ENCODE measurements at regions not wholly inside any gene's neighbourhood (a gene's known extent, or its start where the extent isn't known, plus 50 kb on each side); places are given as distances from the start of the nearest gene placed in this dataset.

DNA sequence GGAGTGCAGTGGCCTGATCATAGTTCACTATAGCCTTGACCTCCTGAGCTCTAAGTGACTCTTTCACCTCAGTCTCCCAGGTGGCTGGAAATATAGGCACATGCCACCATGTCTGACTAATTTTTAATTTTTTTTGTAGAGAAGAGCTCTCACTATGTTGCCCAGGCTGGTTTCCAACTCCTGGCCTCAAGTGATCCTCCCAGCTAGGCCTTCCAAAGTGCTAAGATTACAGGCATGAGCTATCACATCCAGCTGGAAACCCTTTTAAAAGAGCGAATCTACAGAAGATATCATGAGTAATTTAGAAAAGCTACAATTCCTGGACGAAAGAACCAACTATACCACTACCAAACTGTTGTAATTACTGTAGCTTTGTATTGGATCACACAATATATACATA is 394.4 kb upstream of the AUTS2 start:
- H3K36me3 ChIP-seq (replicated peaks; ENCODE audit: insufficient read depth, low read length) = no peaks in the 10 kb centered on the region
- 0 out of 2 replicates have a peak, but pooled peaks cover 6% of the 10 kb centered on the region for H3K4me1 ChIP-seq (ENCODE audit: low read length)
- TF ChIP-seq EZH2phosphoT487 (IDR thresholded peaks at IDR 0.05; ENCODE audit: low read length) (no peak), EZH2 (optimal IDR thresholded peaks at IDR 0.05; ENCODE audit: low read depth, low read length) (no peak)
- TF ChIP-seq, protein P1, sequence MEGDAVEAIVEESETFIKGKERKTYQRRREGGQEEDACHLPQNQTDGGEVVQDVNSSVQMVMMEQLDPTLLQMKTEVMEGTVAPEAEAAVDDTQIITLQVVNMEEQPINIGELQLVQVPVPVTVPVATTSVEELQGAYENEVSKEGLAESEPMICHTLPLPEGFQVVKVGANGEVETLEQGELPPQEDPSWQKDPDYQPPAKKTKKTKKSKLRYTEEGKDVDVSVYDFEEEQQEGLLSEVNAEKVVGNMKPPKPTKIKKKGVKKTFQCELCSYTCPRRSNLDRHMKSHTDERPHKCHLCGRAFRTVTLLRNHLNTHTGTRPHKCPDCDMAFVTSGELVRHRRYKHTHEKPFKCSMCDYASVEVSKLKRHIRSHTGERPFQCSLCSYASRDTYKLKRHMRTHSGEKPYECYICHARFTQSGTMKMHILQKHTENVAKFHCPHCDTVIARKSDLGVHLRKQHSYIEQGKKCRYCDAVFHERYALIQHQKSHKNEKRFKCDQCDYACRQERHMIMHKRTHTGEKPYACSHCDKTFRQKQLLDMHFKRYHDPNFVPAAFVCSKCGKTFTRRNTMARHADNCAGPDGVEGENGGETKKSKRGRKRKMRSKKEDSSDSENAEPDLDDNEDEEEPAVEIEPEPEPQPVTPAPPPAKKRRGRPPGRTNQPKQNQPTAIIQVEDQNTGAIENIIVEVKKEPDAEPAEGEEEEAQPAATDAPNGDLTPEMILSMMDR (IDR thresholded peaks at IDR 0.05; ENCODE audit: low read length) = no peak
- no peak overlapping the region for H2AFZ ChIP-seq (ENCODE audit: low read length)
- no peaks in the 10 kb centered on the region for H3K79me2 ChIP-seq (ENCODE audit: low read length)
- 0 out of 2 replicates have a peak, but pooled peaks cover 2% of the 10 kb centered on the region for H3F3A ChIP-seq (ENCODE audit: insufficient read depth, low read length)
- no peak overlapping the region for H3K9ac ChIP-seq (ENCODE audit: low read length)
- no peaks in the 10 kb centered on the region for H3K27me3 ChIP-seq (replicated peaks; ENCODE audit: insufficient read depth, low read length)
- no peak overlapping the region for H3K27ac ChIP-seq (ENCODE audit: low read length)
- no peak overlapping the region for H3K4me2 ChIP-seq (ENCODE audit: low read depth, low read length)
- no peak overlapping the region for H3K4me3 ChIP-seq (ENCODE audit: low read length)
- no peaks in the 10 kb centered on the region for H4K20me1 ChIP-seq (ENCODE audit: insufficient read depth, low read length)
- H3K9me3 ChIP-seq (replicated peaks; ENCODE audit: insufficient read depth, low read length) = no peaks in the 10 kb centered on the region
- no peaks in the 10 kb centered on the region for H3K9me2 ChIP-seq (replicated peaks; ENCODE audit: insufficient read depth, low read length)
- no peak for DNase-seq

DNA sequence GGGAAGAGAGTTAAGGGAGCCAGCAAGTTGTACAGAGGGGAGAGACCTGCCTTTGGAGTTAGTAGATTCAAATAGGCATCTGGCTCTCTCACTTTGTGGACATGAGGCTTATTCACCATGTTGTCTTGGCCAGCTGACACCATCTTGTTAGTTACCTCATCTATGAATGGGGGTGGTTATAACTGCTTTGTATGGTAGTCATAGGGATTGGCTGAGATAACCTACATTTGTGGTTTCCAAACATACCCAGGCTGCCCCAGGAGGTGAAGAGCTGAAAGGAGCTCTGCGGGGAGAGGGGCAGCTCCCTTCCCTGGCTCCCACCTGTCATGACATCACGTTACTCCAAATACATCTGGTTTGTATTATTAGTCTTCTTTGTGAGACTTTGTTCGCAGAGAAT is 393.3 kb upstream of the AUTS2 start:
- Histone ChIP-seq H3K27ac (ENCODE audit: low read length) (no peak overlapping the region), H3K79me2 (ENCODE audit: low read length) (no peaks in the 10 kb centered on the region), H3K27me3 (replicated peaks; ENCODE audit: insufficient read depth, low read length) (no peaks in the 10 kb centered on the region), H3K4me2 (ENCODE audit: low read depth, low read length) (no peak overlapping the region), H3K36me3 (replicated peaks; ENCODE audit: insufficient read depth, low read length) (no peaks in the 10 kb centered on the region), H3F3A (ENCODE audit: insufficient read depth, low read length) (0 out of 2 replicates have a peak, but pooled peaks cover 2% of the 10 kb centered on the region), H3K9me3 (replicated peaks; ENCODE audit: insufficient read depth, low read length) (no peaks in the 10 kb centered on the region), H3K4me3 (ENCODE audit: low read length) (no peak overlapping the region), H3K9me2 (replicated peaks; ENCODE audit: insufficient read depth, low read length) (no peaks in the 10 kb centered on the region), H3K4me1 (ENCODE audit: low read length) (peaks cover 10% of the 10 kb centered on the region; the same call in 1 of the 2 replicates), H4K20me1 (ENCODE audit: insufficient read depth, low read length) (no peaks in the 10 kb centered on the region), H2AFZ (ENCODE audit: low read length) (no peak overlapping the region), H3K9ac (ENCODE audit: low read length) (no peak overlapping the region)
- no peak for DNase-seq
- TF ChIP-seq, protein P1 (IDR thresholded peaks at IDR 0.05; ENCODE audit: low read length) = no peak
- TF ChIP-seq EZH2phosphoT487 (IDR thresholded peaks at IDR 0.05; ENCODE audit: low read length) (no peak), EZH2 (optimal IDR thresholded peaks at IDR 0.05; ENCODE audit: low read depth, low read length) (no peak)

DNA sequence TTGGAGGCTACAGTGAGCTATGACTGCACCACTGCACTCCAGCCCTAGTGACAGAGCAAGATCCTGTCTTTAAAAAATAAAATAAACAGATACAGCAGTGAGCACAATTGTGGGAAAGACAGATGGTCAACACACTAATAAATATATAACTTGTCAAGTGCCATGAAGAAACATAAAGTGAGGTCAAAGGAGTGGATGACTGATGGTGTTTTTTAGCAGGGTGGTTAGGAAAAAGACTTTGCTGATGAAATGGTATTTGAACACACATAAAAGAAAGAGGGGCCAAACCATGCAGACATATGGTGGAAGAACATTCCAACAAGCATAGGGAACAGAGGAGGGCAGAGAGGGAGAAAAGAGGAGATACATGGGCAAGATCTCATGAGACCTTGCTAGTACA is 392.7 kb upstream of the AUTS2 start:
- 0 out of 2 replicates have a peak, but pooled peaks cover 2% of the 10 kb centered on the region for H3F3A ChIP-seq (ENCODE audit: insufficient read depth, low read length)
- no peaks in the 10 kb centered on the region for H3K9me2 ChIP-seq (replicated peaks; ENCODE audit: insufficient read depth, low read length)
- no peaks in the 10 kb centered on the region for H4K20me1 ChIP-seq (ENCODE audit: insufficient read depth, low read length)
- H3K4me3 ChIP-seq (ENCODE audit: low read length) = no peak overlapping the region
- H3K27me3 ChIP-seq (replicated peaks; ENCODE audit: insufficient read depth, low read length) = no peaks in the 10 kb centered on the region
- H3K9me3 ChIP-seq (replicated peaks; ENCODE audit: insufficient read depth, low read length) = no peaks in the 10 kb centered on the region
- H2AFZ ChIP-seq (ENCODE audit: low read length) = no peak overlapping the region
- H3K4me1 ChIP-seq (ENCODE audit: low read length) = peaks cover 10% of the 10 kb centered on the region; the same call in 1 of the 2 replicates
- DNase-seq = no peak
- no peak overlapping the region for H3K27ac ChIP-seq (ENCODE audit: low read length)
- no peak overlapping the region for H3K4me2 ChIP-seq (ENCODE audit: low read depth, low read length)
- H3K79me2 ChIP-seq (ENCODE audit: low read length) = no peaks in the 10 kb centered on the region
- H3K9ac ChIP-seq (ENCODE audit: low read length) = no peak overlapping the region
- H3K36me3 ChIP-seq (replicated peaks; ENCODE audit: insufficient read depth, low read length) = no peaks in the 10 kb centered on the region
- no peak for TF ChIP-seq EZH2 (optimal IDR thresholded peaks at IDR 0.05; ENCODE audit: low read depth, low read length)
- TF ChIP-seq, protein P1 (IDR thresholded peaks at IDR 0.05; ENCODE audit: low read length) = no peak
- TF ChIP-seq EZH2phosphoT487 (IDR thresholded peaks at IDR 0.05; ENCODE audit: low read length) = no peak
